Activated T-cell treated with anti-CD3 and anti-CD28 coated beads for 4 hours (primary cell): ENCODE measurements at regions not wholly inside any gene's neighbourhood (a gene's known extent, or its start where the extent isn't known, plus 50 kb on each side); places are given as distances from the start of the nearest gene placed in this dataset.

Experiments
- DNase-seq: peaks from one replicate; pipeline ENCODE4 v3.0.0-alpha.2; 2020

- no peak for DNase-seq
Observed at GRCh38 chr20:24376311-24377099, 92.9 kb upstream of the SYNDIG1 start.

DNA sequence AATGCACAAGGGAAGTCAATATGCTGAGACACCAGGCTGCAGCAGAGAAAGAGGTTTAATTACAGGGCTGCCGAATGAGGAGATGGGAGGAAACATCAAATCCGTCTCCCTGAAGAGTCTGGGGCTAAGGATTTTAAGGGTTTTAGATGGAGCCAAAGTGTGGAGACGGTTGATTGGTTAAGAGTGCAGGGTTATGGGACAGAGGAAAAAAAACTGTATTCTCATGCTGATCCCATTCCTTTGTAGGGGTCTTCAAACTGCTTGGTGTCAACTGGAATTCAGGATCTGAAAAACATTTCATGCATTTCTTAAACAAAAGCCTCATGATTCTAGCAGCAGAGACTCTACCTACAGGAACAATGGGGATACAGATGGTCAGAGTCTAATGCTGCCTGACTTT, 96.1 kb upstream of the SYNDIG1 start:
- no peak for DNase-seq

DNA sequence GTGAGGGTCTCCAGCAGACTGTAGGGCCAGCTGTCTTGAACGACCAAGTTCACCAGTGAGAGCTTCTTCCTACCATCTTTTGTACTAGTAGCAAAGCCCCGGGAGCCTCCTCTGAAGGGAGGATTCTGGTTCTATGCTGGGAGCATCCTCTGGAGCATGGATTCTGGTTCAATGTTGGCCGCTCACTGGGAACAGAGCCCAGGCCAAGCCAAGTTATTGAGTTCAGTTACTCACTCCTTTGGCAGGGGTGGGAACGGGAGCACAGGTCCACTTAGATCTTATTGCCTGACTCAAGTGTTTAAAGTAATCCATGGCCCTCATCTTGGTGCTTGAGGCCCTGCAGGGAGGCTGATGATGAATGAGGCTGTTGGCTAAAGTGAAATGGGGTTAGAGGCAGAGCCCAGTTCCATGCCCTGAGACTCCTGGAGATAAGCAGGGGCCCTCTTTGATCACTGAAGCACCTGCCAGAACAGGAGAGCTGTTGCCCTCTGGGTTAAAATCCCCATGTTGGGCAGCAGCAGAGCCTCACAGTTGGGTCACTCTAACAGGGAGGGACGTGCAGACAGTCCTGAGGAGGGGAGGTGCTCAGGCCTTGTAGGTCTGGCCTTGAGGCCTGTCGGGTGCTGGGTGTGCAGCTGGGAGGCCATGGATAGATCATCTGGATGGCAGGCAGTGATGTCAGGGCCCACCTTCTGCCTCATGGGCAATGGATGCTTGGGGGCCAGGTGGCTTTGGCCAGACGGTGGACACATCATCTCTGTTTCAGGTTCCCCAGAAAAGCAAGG, 98.3 kb upstream of the SYNDIG1 start:
- DNase-seq = no peak

GRCh38 chr20:24370249-24370648, 99.2 kb upstream of the SYNDIG1 start:
- DNase-seq = no peak

DNA sequence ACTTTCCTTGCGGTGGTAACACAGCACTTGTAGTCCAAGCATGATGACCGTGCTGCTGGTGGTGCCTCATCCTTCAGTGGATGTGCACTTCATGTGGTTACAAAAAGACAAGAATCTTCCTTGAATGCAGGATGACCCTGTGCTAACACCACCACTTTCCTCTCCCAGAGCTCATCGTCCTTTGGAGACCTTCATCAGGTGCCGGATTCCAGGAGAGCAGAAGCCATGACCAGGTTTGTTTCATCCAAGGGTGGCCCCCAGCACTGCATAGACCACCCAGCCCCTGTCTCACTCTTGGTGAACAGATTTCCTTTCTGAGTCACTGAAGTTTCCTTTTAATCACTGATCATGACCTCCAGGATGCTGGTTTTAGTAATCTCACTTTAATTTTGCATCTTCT, 101.2 kb upstream of the SYNDIG1 start:
- DNase-seq = no peak

GRCh38 chr20:24366336-24367004, 103.0 kb upstream of the SYNDIG1 start:
- no peak for DNase-seq

GRCh38 chr20:24365670-24366069, 103.8 kb upstream of the SYNDIG1 start:
- DNase-seq = no peak

DNA sequence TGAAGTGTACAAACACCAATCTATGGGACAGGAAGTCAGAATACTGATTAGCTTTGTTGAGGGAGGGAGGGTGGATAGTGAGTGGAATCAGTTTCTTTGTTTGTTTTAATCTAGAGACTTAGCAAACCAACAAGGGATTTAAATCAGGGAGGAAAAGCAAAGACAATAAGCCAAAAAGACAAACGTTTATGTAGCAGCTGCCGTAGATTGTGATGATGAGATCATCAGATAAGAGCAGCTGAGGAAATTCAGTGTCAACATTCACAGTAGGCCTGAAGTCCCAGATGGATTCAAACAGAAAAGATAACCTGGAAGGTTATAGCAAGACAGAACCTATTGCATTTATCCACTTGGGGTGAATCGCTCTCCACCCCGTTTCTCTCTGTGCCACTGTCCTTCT, 104.9 kb upstream of the SYNDIG1 start:
- no peak for DNase-seq

DNA sequence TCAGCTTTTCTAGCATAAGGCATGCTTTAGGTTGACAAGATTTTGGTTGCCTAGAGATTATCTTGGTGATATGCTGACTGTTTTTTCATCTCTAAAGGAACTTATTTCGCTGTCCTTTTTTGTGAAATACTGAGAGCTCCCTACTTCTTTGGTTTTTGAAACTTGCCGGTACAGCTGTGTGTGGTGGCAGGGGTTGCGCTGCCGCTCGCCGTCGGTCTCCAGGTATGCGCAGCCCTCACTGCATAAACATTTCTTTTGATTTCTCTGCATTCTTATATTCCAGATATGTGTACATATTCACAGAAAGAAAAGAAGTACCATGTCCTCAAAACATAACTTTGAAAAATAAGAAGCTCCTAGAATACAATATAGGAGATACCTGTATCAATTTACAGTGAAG, 106.4 kb upstream of the SYNDIG1 start:
- DNase-seq = no peak

DNA sequence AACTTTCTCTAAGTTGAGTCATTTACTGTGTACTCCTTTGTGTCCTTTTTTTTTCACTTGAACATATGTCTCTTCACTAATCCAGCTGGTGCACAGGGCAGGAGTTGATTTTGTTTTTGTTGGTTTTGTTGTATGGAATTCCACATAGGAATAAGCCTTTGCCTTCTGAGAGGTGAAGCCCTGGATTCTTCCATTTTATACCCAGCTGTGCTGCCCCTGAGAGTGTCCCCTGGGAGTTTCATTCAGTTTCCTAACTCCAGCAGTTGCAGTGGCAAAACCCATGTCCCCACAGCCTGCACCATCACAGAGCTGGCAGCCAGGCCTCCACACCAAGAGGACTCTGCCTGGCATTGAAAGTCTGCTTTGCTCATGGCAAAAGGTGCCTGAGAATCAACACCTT, 107.3 kb upstream of the SYNDIG1 start:
- no peak for DNase-seq

- DNase-seq = no peak
Observed at GRCh38 chr20:24361541-24361940, 107.9 kb upstream of the SYNDIG1 start.

GRCh38 chr20:24360531-24360930, 108.9 kb upstream of the SYNDIG1 start:
- no peak for DNase-seq

DNA sequence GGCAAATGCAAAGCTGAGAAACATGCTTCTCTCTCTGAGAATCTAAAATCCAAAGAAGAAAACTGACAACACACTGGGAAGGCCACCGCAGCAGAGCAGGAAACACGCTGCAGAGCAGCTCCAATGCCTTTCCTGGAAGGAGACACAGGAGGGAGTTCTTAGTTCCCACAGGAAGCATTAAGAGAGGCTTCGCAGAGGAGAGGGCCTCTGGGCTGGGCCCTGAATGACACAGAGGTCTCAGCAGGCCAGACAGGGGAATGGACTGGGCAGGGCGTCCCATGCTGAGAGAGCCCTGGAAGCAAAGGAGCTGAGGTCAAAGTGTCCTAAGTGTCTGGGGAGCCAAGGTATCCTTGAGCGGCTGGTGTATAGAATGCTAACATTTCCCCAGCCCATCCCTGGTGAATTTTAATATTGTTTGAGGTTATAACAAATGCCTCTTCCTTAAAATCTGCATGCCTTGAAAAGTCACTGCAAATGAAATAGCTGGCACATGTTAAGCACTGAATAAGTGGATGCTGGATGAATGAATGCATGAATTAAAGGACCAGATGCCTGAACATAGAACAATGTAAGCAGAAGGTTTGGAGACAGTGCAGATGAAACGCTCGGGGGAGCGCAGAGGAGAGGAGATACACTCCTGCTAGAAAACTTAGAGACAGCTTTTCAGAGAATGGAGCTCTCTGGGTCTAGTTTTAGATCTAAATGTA, 110.0 kb upstream of the SYNDIG1 start:
- DNase-seq = no peak

DNA sequence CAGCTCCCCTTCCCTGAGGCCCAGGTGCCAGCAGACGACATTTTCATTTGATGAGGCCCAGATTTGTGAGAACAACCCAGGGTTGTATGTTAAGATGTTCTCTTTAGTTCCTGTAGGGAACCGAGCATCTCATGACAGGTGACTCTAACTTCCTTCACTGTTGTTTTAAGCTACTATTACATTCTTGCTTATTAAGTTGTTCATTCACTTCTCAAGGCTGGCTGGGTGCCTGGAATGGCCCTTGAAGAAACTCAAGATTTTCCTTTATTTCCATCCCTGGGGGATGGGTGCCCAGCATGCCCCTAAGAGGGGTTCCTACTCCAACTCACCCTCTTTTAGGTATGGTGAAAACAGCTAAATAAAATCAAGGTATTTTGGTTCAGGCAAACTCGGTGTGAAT, 111.5 kb upstream of the SYNDIG1 start:
- DNase-seq = no peak

- no peak for DNase-seq
Observed at GRCh38 chr20:24357177-24357576, 112.3 kb upstream of the SYNDIG1 start.

- no peak for DNase-seq
Observed at GRCh38 chr20:24353135-24353690, 116.2 kb upstream of the SYNDIG1 start.

GRCh38 chr20:24350923-24351368, 118.5 kb upstream of the SYNDIG1 start:
- DNase-seq = no peak

GRCh38 chr20:24341781-24342180, 127.6 kb upstream of the SYNDIG1 start:
- DNase-seq = no peak

GRCh38 chr20:24340933-24341332, 128.5 kb upstream of the SYNDIG1 start:
- no peak for DNase-seq

DNA sequence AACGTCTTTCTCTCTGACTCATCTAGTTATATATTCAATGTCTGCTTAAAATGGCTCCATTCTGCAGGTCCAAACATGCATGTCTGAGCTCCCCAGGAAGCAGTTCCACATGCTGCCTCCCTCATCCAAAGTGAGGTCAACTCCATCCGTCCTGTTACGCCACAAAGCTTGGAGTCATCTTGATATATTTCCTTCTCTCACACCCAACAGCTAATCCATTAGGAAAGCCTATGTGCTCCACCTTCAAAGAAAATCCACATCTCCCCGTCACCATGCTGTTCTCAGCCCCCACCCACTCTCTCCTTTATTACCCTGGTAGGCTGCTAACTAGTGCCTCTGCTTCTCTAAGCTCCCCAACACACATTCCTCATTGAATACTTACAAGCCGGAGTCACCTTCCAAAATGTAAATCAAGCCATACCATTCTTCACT, 130.2 kb upstream of the SYNDIG1 start:
- DNase-seq = no peak

DNA sequence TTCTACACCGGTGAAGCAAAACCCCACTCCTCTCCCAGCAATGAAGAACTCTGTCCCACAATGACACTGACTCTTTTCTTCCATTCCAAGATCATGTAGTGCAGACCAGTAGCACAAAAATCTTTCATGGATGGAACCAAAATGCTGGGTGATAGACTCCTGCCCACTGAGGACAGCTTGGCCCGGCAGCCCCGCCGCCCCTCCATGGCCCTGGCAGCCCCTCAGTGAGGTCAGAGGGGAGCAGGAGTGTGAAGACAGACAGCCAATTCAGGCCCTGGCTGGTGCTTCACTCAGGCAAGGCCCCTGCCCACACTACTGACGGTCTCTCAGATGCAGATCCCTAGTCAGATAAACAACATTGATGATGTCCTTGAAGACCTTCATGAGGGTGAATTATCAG, 131.9 kb upstream of the SYNDIG1 start:
- DNase-seq = no peak

DNA sequence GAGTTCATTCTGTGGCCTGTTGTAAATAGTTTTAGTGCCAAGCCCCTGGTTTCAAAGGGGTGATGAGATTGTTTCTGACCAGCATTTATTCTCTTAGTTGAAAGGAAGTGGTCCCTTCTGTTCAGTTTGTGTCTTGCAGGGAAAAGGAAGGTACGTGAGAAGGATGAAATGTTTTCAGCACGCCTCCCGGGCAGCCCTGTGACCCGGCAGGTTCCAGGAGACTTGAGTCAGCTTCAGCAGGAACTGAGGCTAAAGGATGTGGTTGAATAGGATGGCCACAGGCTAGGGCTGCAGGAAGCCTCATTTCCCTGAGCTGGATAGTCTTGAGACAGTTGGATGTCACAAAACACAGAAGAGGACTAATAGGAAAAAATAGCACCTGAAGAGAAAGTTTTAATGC, 132.4 kb upstream of the SYNDIG1 start:
- no peak for DNase-seq

- no peak for DNase-seq
Observed at GRCh38 chr20:24334830-24335229, 134.6 kb upstream of the SYNDIG1 start.
